ENCODE measurements at regions not wholly inside any gene's neighbourhood (a gene's known extent, or its start where the extent isn't known, plus 50 kb on each side); places are given as distances from the start of the nearest gene placed in this dataset.
A peak's percentile ranks its signal among the peaks of the same experiment; 100 is the strongest.

GRCh38 chr9:109556061-109556460 lies 58.0 kb upstream of the PTPN3 start:
- Mint-ChIP-seq H3K4me1 (peaks cover 16% of the 10 kb centered on the region), H3K36me3 (ENCODE audit: low read depth) (no peaks in the 10 kb centered on the region), H3K27me3 (ENCODE audit: insufficient read depth) (no peaks in the 10 kb centered on the region), H3K4me3 (no peak overlapping the region), H3K27ac (no peak overlapping the region), H3K9me3 (no peaks in the 10 kb centered on the region)
- no peak for TF ChIP-seq CTCF (conservative IDR thresholded peaks at IDR 0.05)
- H3K27ac ChIP-seq (ENCODE audit: low read depth, low read length) = no peak overlapping the region
- no peaks in the 10 kb centered on the region for H3K9me3 ChIP-seq (ENCODE audit: control insufficient read depth, low read length)
- H3K27me3 ChIP-seq (ENCODE audit: control insufficient read depth, insufficient read depth, low read length, poor library complexity, severe bottlenecking) = no peaks in the 10 kb centered on the region
- peaks cover 2% of the 10 kb centered on the region for H3K4me1 ChIP-seq (ENCODE audit: control insufficient read depth, insufficient read depth, low read length)
- 42 to 67% methylated on average over 2 to 4 of the region's 4 CpGs for WGBS, 2 experiments (ENCODE audit: insufficient coverage in 1 of 2, insufficient read length in 1 of 2)
- H3K36me3 ChIP-seq (ENCODE audit: control insufficient read depth, insufficient read depth, low read length) = no peaks in the 10 kb centered on the region
- no peak overlapping the region for H3K9ac ChIP-seq (ENCODE audit: extremely low read depth, low read length, poor library complexity, severe bottlenecking)
- peak; percentile 47 for DNase-seq
- no peak overlapping the region for H3K4me3 ChIP-seq (ENCODE audit: low read length)

- Histone ChIP-seq H3K9ac (ENCODE audit: extremely low read depth, low read length, poor library complexity, severe bottlenecking) (no peak overlapping the region), H3K9me3 (ENCODE audit: control insufficient read depth, low read length) (no peaks in the 10 kb centered on the region), H3K4me1 (ENCODE audit: control insufficient read depth, insufficient read depth, low read length) (peaks cover 2% of the 10 kb centered on the region), H3K27me3 (ENCODE audit: control insufficient read depth, insufficient read depth, low read length, poor library complexity, severe bottlenecking) (no peaks in the 10 kb centered on the region), H3K36me3 (ENCODE audit: control insufficient read depth, insufficient read depth, low read length) (no peaks in the 10 kb centered on the region), H3K27ac (ENCODE audit: low read depth, low read length) (no peak overlapping the region), H3K4me3 (ENCODE audit: low read length) (no peak overlapping the region)
- no peaks in the 10 kb centered on the region for H3K9me3 Mint-ChIP-seq
- H3K27ac Mint-ChIP-seq = no peak overlapping the region
- H3K4me3 Mint-ChIP-seq = no peak overlapping the region
- no peak for TF ChIP-seq CTCF (conservative IDR thresholded peaks at IDR 0.05)
- no peaks in the 10 kb centered on the region for H3K36me3 Mint-ChIP-seq (ENCODE audit: low read depth)
- peaks cover 1% of the 10 kb centered on the region for H3K27me3 Mint-ChIP-seq (ENCODE audit: insufficient read depth)
- 50 to 63% methylated on average over 2 to 3 of the region's 3 CpGs for WGBS, 2 experiments (ENCODE audit: insufficient coverage in 1 of 2, insufficient read length in 1 of 2)
- H3K4me1 Mint-ChIP-seq = peaks cover 18% of the 10 kb centered on the region
- DNase-seq = no peak
These were observed 58.7 kb upstream of the PTPN3 start for GRCh38 chr9:109556786-109557185.

GRCh38 chr9:109557481-109557880 lies 59.4 kb upstream of the PTPN3 start:
- DNase-seq = no peak
- Mint-ChIP-seq H3K4me3 (no peak overlapping the region), H3K36me3 (ENCODE audit: low read depth) (no peaks in the 10 kb centered on the region), H3K27me3 (ENCODE audit: insufficient read depth) (peaks cover 5% of the 10 kb centered on the region), H3K27ac (no peak overlapping the region), H3K4me1 (peaks cover 18% of the 10 kb centered on the region), H3K9me3 (no peaks in the 10 kb centered on the region)
- no peak for TF ChIP-seq CTCF (conservative IDR thresholded peaks at IDR 0.05)
- H3K36me3 ChIP-seq (ENCODE audit: control insufficient read depth, insufficient read depth, low read length) = no peaks in the 10 kb centered on the region
- no peak overlapping the region for H3K27ac ChIP-seq (ENCODE audit: low read depth, low read length)
- H3K4me1 ChIP-seq (ENCODE audit: control insufficient read depth, insufficient read depth, low read length) = peaks cover 2% of the 10 kb centered on the region
- 77 to 97% methylated on average over 3 to 6 of the region's 6 CpGs for WGBS, 2 experiments (ENCODE audit: insufficient coverage in 1 of 2, insufficient read length in 1 of 2)
- no peak overlapping the region for H3K4me3 ChIP-seq (ENCODE audit: low read length)
- H3K9me3 ChIP-seq (ENCODE audit: control insufficient read depth, low read length) = no peaks in the 10 kb centered on the region
- H3K9ac ChIP-seq (ENCODE audit: extremely low read depth, low read length, poor library complexity, severe bottlenecking) = no peak overlapping the region
- no peaks in the 10 kb centered on the region for H3K27me3 ChIP-seq (ENCODE audit: control insufficient read depth, insufficient read depth, low read length, poor library complexity, severe bottlenecking)
